ENCODE measurements at regions not wholly inside any gene's neighbourhood (a gene's known extent, or its start where the extent isn't known, plus 50 kb on each side); places are given as distances from the start of the nearest gene placed in this dataset.

GRCh38 chr6:23419046-23419445 lies 707.0 kb upstream of the NRSN1 start:
- 98% methylated on average over 1 of the region's 1 CpG for WGBS
- H3K36me3 ChIP-seq: no peaks in the 10 kb centered on the region

GRCh38 chr6:23420659-23421350 lies 705.2 kb upstream of the NRSN1 start:
- WGBS: 95% methylated on average over 4 of the region's 4 CpGs
- DNase-seq (ENCODE audit: low spot score in 2 of 2): no peak
- Histone ChIP-seq H3K36me3 (no peaks in the 10 kb centered on the region), H3K27ac (no peak overlapping the region), H3K27me3 (no peaks in the 10 kb centered on the region), H3K4me3 (no peak overlapping the region), H3K4me1 (no peaks in the 10 kb centered on the region), H3K9me3 (no peaks in the 10 kb centered on the region)
- TF ChIP-seq POLR2A (IDR thresholded peaks at IDR 0.05): no peak
- no peak for TF ChIP-seq EP300 (IDR thresholded peaks at IDR 0.05)
- no peak for TF ChIP-seq CTCF (IDR thresholded peaks at IDR 0.05)
- TF ChIP-seq POLR2AphosphoS5 (IDR thresholded peaks at IDR 0.05): no peak

More at GRCh38 chr6:23419046-23419445, 707.0 kb upstream of the NRSN1 start:
- no peak for DNase-seq (ENCODE audit: low spot score in 2 of 2)
- no peak overlapping the region for H3K4me3 ChIP-seq
- H3K9me3 ChIP-seq: no peaks in the 10 kb centered on the region
- TF ChIP-seq POLR2AphosphoS5 (IDR thresholded peaks at IDR 0.05): no peak
- TF ChIP-seq POLR2A (IDR thresholded peaks at IDR 0.05): no peak
- no peak for TF ChIP-seq EP300 (IDR thresholded peaks at IDR 0.05)
- TF ChIP-seq CTCF (IDR thresholded peaks at IDR 0.05): no peak
- H3K4me1 ChIP-seq: peaks cover under 1% of the 10 kb centered on the region
- H3K27ac ChIP-seq: no peak overlapping the region
- no peaks in the 10 kb centered on the region for H3K27me3 ChIP-seq

GRCh38 chr6:23424584-23424983 lies 701.4 kb upstream of the NRSN1 start:
- WGBS: 78% methylated on average over 3 of the region's 3 CpGs
- H3K36me3 ChIP-seq: no peaks in the 10 kb centered on the region

GRCh38 chr6:23435126-23435525 lies 690.9 kb upstream of the NRSN1 start:
- Histone ChIP-seq H3K4me3 (no peak overlapping the region), H3K27ac (no peak overlapping the region), H3K36me3 (no peaks in the 10 kb centered on the region), H3K9me3 (no peaks in the 10 kb centered on the region), H3K4me1 (peaks cover 8% of the 10 kb centered on the region), H3K27me3 (no peaks in the 10 kb centered on the region)
- WGBS: 51% methylated on average over 2 of the region's 2 CpGs
- no peak for DNase-seq (ENCODE audit: low spot score in 2 of 2)
- TF ChIP-seq CTCF (IDR thresholded peaks at IDR 0.05) (no peak), POLR2AphosphoS5 (IDR thresholded peaks at IDR 0.05) (no peak), POLR2A (IDR thresholded peaks at IDR 0.05) (no peak), EP300 (IDR thresholded peaks at IDR 0.05) (no peak)

More at GRCh38 chr6:23424584-23424983, 701.4 kb upstream of the NRSN1 start:
- no peak for DNase-seq (ENCODE audit: low spot score in 2 of 2)
- no peak overlapping the region for H3K4me3 ChIP-seq
- TF ChIP-seq POLR2A (IDR thresholded peaks at IDR 0.05): no peak
- TF ChIP-seq CTCF (IDR thresholded peaks at IDR 0.05): no peak
- TF ChIP-seq POLR2AphosphoS5 (IDR thresholded peaks at IDR 0.05): no peak
- no peak for TF ChIP-seq EP300 (IDR thresholded peaks at IDR 0.05)
- H3K27ac ChIP-seq: no peak overlapping the region
- no peaks in the 10 kb centered on the region for H3K9me3 ChIP-seq
- H3K27me3 ChIP-seq: no peaks in the 10 kb centered on the region
- no peaks in the 10 kb centered on the region for H3K4me1 ChIP-seq

- Histone ChIP-seq H3K36me3 (no peaks in the 10 kb centered on the region), H3K27me3 (no peaks in the 10 kb centered on the region), H3K4me1 (peaks cover 8% of the 10 kb centered on the region), H3K4me3 (no peak overlapping the region), H3K9me3 (no peaks in the 10 kb centered on the region), H3K27ac (no peak overlapping the region)
- 95% methylated on average over 1 of the region's 1 CpG for WGBS
- no peak for DNase-seq (ENCODE audit: low spot score in 2 of 2)
- TF ChIP-seq CTCF (IDR thresholded peaks at IDR 0.05): no peak
Observed at GRCh38 chr6:23435798-23436197, 690.2 kb upstream of the NRSN1 start.
